ENCODE measurements at regions not wholly inside any gene's neighbourhood (a gene's known extent, or its start where the extent isn't known, plus 50 kb on each side); places are given as distances from the start of the nearest gene placed in this dataset.

DNA sequence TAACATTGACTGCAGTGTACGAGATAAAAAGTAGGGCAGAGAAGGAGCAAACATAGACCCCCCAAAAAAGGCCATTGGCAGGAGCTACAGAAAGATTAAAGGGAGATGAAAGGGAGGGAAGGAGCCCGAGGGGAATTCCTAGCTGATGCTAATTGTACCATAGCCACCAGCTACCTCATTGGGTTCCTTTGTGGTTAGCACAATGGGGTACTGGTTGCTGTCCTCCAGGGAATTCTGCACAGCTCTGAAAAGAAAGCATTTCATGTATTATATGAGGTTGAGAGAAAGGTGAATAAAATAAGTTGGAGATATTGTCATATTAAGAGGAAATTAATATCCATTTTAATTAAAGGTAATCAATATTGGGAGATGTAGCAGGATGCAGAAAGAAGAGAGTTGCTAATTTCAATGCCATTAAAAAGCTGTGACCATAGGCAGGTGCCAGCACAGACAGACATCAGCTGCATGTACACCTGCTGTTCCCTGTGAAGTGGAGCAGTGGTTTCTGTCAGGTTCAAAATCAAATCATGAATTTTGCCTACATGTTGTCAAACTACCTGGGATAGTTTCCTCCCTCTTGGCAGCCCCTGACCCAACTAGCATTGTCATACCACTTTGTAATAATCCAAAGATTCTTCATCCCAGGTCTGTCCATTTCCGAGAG is 185.4 kb upstream of the DLGAP1 start:
- TF ChIP-seq, protein P1, sequence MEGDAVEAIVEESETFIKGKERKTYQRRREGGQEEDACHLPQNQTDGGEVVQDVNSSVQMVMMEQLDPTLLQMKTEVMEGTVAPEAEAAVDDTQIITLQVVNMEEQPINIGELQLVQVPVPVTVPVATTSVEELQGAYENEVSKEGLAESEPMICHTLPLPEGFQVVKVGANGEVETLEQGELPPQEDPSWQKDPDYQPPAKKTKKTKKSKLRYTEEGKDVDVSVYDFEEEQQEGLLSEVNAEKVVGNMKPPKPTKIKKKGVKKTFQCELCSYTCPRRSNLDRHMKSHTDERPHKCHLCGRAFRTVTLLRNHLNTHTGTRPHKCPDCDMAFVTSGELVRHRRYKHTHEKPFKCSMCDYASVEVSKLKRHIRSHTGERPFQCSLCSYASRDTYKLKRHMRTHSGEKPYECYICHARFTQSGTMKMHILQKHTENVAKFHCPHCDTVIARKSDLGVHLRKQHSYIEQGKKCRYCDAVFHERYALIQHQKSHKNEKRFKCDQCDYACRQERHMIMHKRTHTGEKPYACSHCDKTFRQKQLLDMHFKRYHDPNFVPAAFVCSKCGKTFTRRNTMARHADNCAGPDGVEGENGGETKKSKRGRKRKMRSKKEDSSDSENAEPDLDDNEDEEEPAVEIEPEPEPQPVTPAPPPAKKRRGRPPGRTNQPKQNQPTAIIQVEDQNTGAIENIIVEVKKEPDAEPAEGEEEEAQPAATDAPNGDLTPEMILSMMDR (conservative IDR thresholded peaks at IDR 0.05 in 1 of 2, IDR thresholded peaks at IDR 0.05 in 1 of 2; ENCODE audit: extremely low read depth in 1 of 2, insufficient read depth in 1 of 2, low read depth in 1 of 2, low read length in 2 of 2), result no peak
- TF ChIP-seq EZH2 (IDR thresholded peaks at IDR 0.05; ENCODE audit: borderline replicate concordance, low read length), result no peak
